ENCODE measurements at regions not wholly inside any gene's neighbourhood (a gene's known extent, or its start where the extent isn't known, plus 50 kb on each side); places are given as distances from the start of the nearest gene placed in this dataset.

- ATAC-seq (no peak), DNase-seq (ENCODE audit: low read depth in 1 of 2, low spot score in 1 of 2) (no peak), FAIRE-seq (no peak)
- Histone ChIP-seq H3K4me2 (no peak overlapping the region), H3K27ac (no peak overlapping the region), H3K9me3 (peaks cover 11% of the 10 kb centered on the region; the same call in 1 of the 3 replicates), H3K4me3 (no peak overlapping the region), H3K4me1 (no peaks in the 10 kb centered on the region)
- TF ChIP-seq ESRRA (IDR thresholded peaks at IDR 0.05; ENCODE audit: borderline replicate concordance, low read length) (no peak), HES2 (IDR thresholded peaks at IDR 0.05) (no peak), SREBF2 (IDR thresholded peaks at IDR 0.05) (no peak), BHLHE40 (IDR thresholded peaks at IDR 0.05; ENCODE audit: low read depth, low read length) (no peak), HOXB13 (CRISPR knock-in tag; IDR thresholded peaks at IDR 0.05; ENCODE audit: low read depth) (no peak), MAX (IDR thresholded peaks at IDR 0.05) (no peak), RAD21 (conservative IDR thresholded peaks at IDR 0.05 in 1 of 2, IDR thresholded peaks at IDR 0.05 in 1 of 2) (no peak), KDM5A (IDR thresholded peaks at IDR 0.05) (no peak), NR3C1 (IDR thresholded peaks at IDR 0.05) (no peak), MAFK (IDR thresholded peaks at IDR 0.05; ENCODE audit: partially characterized antibody) (no peak), CHD4 (IDR thresholded peaks at IDR 0.05; ENCODE audit: borderline replicate concordance) (no peak), KDM1A (IDR thresholded peaks at IDR 0.05; ENCODE audit: low read depth) (no peak)
- CTCF ChIA-PET: no interaction called here
- WGBS (ENCODE audit: missing lambda C conversion rate): 83% methylated on average over 3 of the region's 3 CpGs
- POLR2A ChIA-PET: no interaction called here
Measured at GRCh38 chr6:121641158-121641557, 205.7 kb downstream of the GJA1 start.

- ChIA-PET CTCF (no interaction called here), POLR2A (no interaction called here)
- 76% methylated on average over 1 of the region's 1 CpG for WGBS (ENCODE audit: missing lambda C conversion rate)
- no peak overlapping the region for H3K4me2 ChIP-seq
- H3K27ac ChIP-seq: no peak overlapping the region
- TF ChIP-seq CBX2 (IDR thresholded peaks at IDR 0.05; ENCODE audit: borderline replicate concordance, low read depth) (no peak), HDAC2 (IDR thresholded peaks at IDR 0.05) (no peak), JUN (IDR thresholded peaks at IDR 0.05) (no peak), RARB (CRISPR knock-in tag; IDR thresholded peaks at IDR 0.05) (no peak), BHLHE40 (IDR thresholded peaks at IDR 0.05; ENCODE audit: low read depth, low read length) (no peak)
- no peak for FAIRE-seq
- DNase-seq (ENCODE audit: low read depth in 1 of 2, low spot score in 1 of 2): no peak
- no peak for ATAC-seq
- H3K4me3 ChIP-seq: no peak overlapping the region
- H3K9me3 ChIP-seq: no peaks in the 10 kb centered on the region
- H3K4me1 ChIP-seq: no peaks in the 10 kb centered on the region
Measured at GRCh38 chr6:121645100-121645745, 209.8 kb downstream of the GJA1 start.

- FAIRE-seq (no peak), DNase-seq (ENCODE audit: low read depth in 1 of 2, low spot score in 1 of 2) (no peak), ATAC-seq (no peak; a peak in 1 of 6 replicates)
- Histone ChIP-seq H3K4me1 (peaks cover 6% of the 10 kb centered on the region), H3K4me2 (no peak overlapping the region), H3K27ac (no peak overlapping the region), H3K9me3 (no peaks in the 10 kb centered on the region), H3K4me3 (no peak overlapping the region)
- CTCF ChIA-PET: no interaction called here
- TF ChIP-seq POLR2A (IDR thresholded peaks at IDR 0.05; ENCODE audit: low read length) (no peak), RCOR1 (IDR thresholded peaks at IDR 0.05; ENCODE audit: low read depth, low read length) (no peak), CHD2 (IDR thresholded peaks at IDR 0.05; ENCODE audit: low read length, partially characterized antibody) (no peak), E2F6 (IDR thresholded peaks at IDR 0.05; ENCODE audit: borderline replicate concordance, low read depth) (no peak), FOSB (CRISPR knock-in tag; IDR thresholded peaks at IDR 0.05) (no peak)
- POLR2A ChIA-PET: no interaction called here
Measured at GRCh38 chr6:121647905-121648304, 212.5 kb downstream of the GJA1 start.

- Histone ChIP-seq H3K4me1 (peaks cover 15% of the 10 kb centered on the region), H3K4me3 (no peak overlapping the region), H3K9me3 (no peaks in the 10 kb centered on the region), H3K4me2 (no peak overlapping the region), H3K27ac (no peak overlapping the region)
- WGBS (ENCODE audit: missing lambda C conversion rate): 78% methylated on average over 2 of the region's 2 CpGs
- ChIA-PET POLR2A (no interaction called here), CTCF (no interaction called here)
- ATAC-seq (no peak), DNase-seq (ENCODE audit: low read depth in 1 of 2, low spot score in 1 of 2) (no peak), FAIRE-seq (no peak)
- no peak for TF ChIP-seq FOSB (CRISPR knock-in tag; IDR thresholded peaks at IDR 0.05)
- TF ChIP-seq HDAC2 (IDR thresholded peaks at IDR 0.05): no peak
- no peak for TF ChIP-seq FOSL2 (IDR thresholded peaks at IDR 0.05)
- no peak for TF ChIP-seq FOSL2 (CRISPR knock-in tag; IDR thresholded peaks at IDR 0.05)
- TF ChIP-seq USF2 (IDR thresholded peaks at IDR 0.05): no peak
- TF ChIP-seq HEYL (CRISPR knock-in tag; IDR thresholded peaks at IDR 0.05): no peak
- TF ChIP-seq ZNF302 (CRISPR knock-in tag; IDR thresholded peaks at IDR 0.05): no peak
- TF ChIP-seq MAZ (IDR thresholded peaks at IDR 0.05; ENCODE audit: borderline replicate concordance, low read depth, low read length): no peak
- TF ChIP-seq POLR2A (IDR thresholded peaks at IDR 0.05; ENCODE audit: low read length): no peak
- no peak for TF ChIP-seq BHLHE40 (IDR thresholded peaks at IDR 0.05; ENCODE audit: low read depth, low read length)
- TF ChIP-seq REST (IDR thresholded peaks at IDR 0.05): no peak
- no peak for TF ChIP-seq CHD4 (IDR thresholded peaks at IDR 0.05; ENCODE audit: borderline replicate concordance)
- TF ChIP-seq ZC3H11A (IDR thresholded peaks at IDR 0.05): no peak
Measured at GRCh38 chr6:121649951-121650350, 214.5 kb downstream of the GJA1 start.

Measured in A549 (cell line).